ENCODE measurements at regions not wholly inside any gene's neighbourhood (a gene's known extent, or its start where the extent isn't known, plus 50 kb on each side); places are given as distances from the start of the nearest gene placed in this dataset.

GRCh38 chr12:124489220-124489619 is 78.2 kb downstream of the NCOR2 start:
- no peak for DNase-seq (ENCODE audit: low spot score)

- DNase-seq (ENCODE audit: low spot score): no peak
These were observed 78.9 kb downstream of the NCOR2 start for GRCh38 chr12:124488520-124488919.

- no peak for DNase-seq (ENCODE audit: low spot score)
These were observed 79.6 kb downstream of the NCOR2 start for GRCh38 chr12:124487834-124488165.

- no peak for DNase-seq (ENCODE audit: low spot score)
These were observed 80.2 kb downstream of the NCOR2 start for GRCh38 chr12:124487066-124487833.

- no peak for DNase-seq (ENCODE audit: low spot score)
These were observed 81.0 kb downstream of the NCOR2 start for GRCh38 chr12:124486346-124486963.

- DNase-seq (ENCODE audit: low spot score): no peak
These were observed 82.0 kb downstream of the NCOR2 start for GRCh38 chr12:124485371-124485770.

- DNase-seq (ENCODE audit: low spot score): no peak
These were observed 82.9 kb downstream of the NCOR2 start for GRCh38 chr12:124484526-124484953.

- DNase-seq (ENCODE audit: low spot score): no peak
These were observed 83.3 kb downstream of the NCOR2 start for GRCh38 chr12:124484067-124484466.

- no peak for DNase-seq (ENCODE audit: low spot score)
These were observed 84.3 kb downstream of the NCOR2 start for GRCh38 chr12:124482901-124483799.

- no peak for DNase-seq (ENCODE audit: low spot score)
These were observed 84.9 kb downstream of the NCOR2 start for GRCh38 chr12:124482567-124482893.

- DNase-seq (ENCODE audit: low spot score): no peak
These were observed 85.4 kb downstream of the NCOR2 start for GRCh38 chr12:124481772-124482566.

GRCh38 chr12:124481257-124481750 is 86.1 kb downstream of the NCOR2 start:
- DNase-seq (ENCODE audit: low spot score): no peak

- DNase-seq (ENCODE audit: low spot score): peak; percentile 37
These were observed 86.7 kb downstream of the NCOR2 start for GRCh38 chr12:124480469-124481256.

- no peak for DNase-seq (ENCODE audit: low spot score)
These were observed 87.5 kb downstream of the NCOR2 start for GRCh38 chr12:124479680-124480468.

GRCh38 chr12:124478985-124479645 is 88.3 kb downstream of the NCOR2 start:
- DNase-seq (ENCODE audit: low spot score): no peak

- DNase-seq (ENCODE audit: low spot score): no peak
These were observed 89.0 kb downstream of the NCOR2 start for GRCh38 chr12:124478416-124478815.

GRCh38 chr12:124477107-124477915 is 90.1 kb downstream of the NCOR2 start:
- DNase-seq (ENCODE audit: low spot score): no peak

GRCh38 chr12:124476011-124476400 is 91.4 kb downstream of the NCOR2 start:
- no peak for DNase-seq (ENCODE audit: low spot score)
